Tibial artery (tissue), 4 donors: ENCODE measurements at regions not wholly inside any gene's neighbourhood (a gene's known extent, or its start where the extent isn't known, plus 50 kb on each side); places are given as distances from the start of the nearest gene placed in this dataset.

ENCODE experiments used
- DNase-seq, 2 donors: peaks; one replicate each; pipeline ENCODE4 v3.0.0-alpha.2; 2019
- H3K27ac ChIP-seq, 2 donors: fragments of 200-600 bp; sonication (generic) in 1 of 2; 1 replicate in 1 of 2; 2 replicates in 1 of 2; pipeline ENCODE4 v1.5.1; 2018 to 2019; ENCODE audit warnings: mild to moderate bottlenecking in 1 of 2
- H3K27me3 ChIP-seq, 2 donors: fragments of 200-600 bp; sonication (generic) in 1 of 2; one replicate each; pipeline versions ENCODE4 v1.5.1 to v1.6.0; 2016 to 2019
- H3K36me3 ChIP-seq, 3 donors: fragments of 200-600 bp; sonication (generic) in 2 of 3; one replicate each; pipeline ENCODE4 v1.5.1; 2016 to 2019; ENCODE audit warnings: mild to moderate bottlenecking in 2 of 3
- H3K4me1 ChIP-seq, 4 donors: fragments of 200-600 bp; sonication (generic) in 2 of 4; 1 replicate in 3 of 4; 2 replicates in 1 of 4; pipeline ENCODE4 v1.5.1; 2016 to 2019
- H3K4me3 ChIP-seq, 2 donors: fragments of 200-600 bp; sonication (generic) in 1 of 2; 1 replicate in 1 of 2; 2 replicates in 1 of 2; pipeline ENCODE4 v1.5.1; 2018 to 2019; ENCODE audit warnings: mild to moderate bottlenecking in 2 of 2
- H3K9me3 ChIP-seq, 3 donors: fragments of 200-600 bp; sonication (generic) in 1 of 3; one replicate each; pipeline ENCODE4 v1.5.1; 2016 to 2019
- CTCF ChIP-seq, 2 experiments: fragments of 200-600 bp in 1 of 2; fragments of 450-650 bp in 1 of 2; IDR thresholded peaks; one replicate each; pipeline ENCODE4 v1.5.1; 2017 to 2019; ENCODE audit warnings: antibody characterized with exemption in 2 of 2, mild to moderate bottlenecking in 1 of 2, moderate library complexity in 1 of 2
- intact Hi-C: fragments of 100-400 bp; cut with DNase I; formaldehyde crosslinking; loops from one replicate; pipeline ENCODE4 v1.15.0; 2023; ENCODE audit warnings: low total_unique reads

- no peak for DNase-seq
- Histone ChIP-seq H3K27me3 (no peaks in the 10 kb centered on the region), H3K9me3 (no peaks in the 10 kb centered on the region), H3K4me3 (no peak overlapping the region), H3K4me1 (no peaks in the 10 kb centered on the region), H3K36me3 (no peaks in the 10 kb centered on the region), H3K27ac (no peak overlapping the region)
- TF ChIP-seq CTCF (IDR thresholded peaks at IDR 0.05): no peak
- intact Hi-C loops: no loop called here
These were observed 203.9 kb upstream of the NEBL start for GRCh38 chr10:21100871-21101514.

GRCh38 chr10:21100190-21100589 lies 203.1 kb upstream of the NEBL start:
- Histone ChIP-seq H3K4me3 (no peak overlapping the region), H3K27ac (no peak overlapping the region), H3K27me3 (no peaks in the 10 kb centered on the region), H3K9me3 (no peaks in the 10 kb centered on the region), H3K36me3 (no peaks in the 10 kb centered on the region), H3K4me1 (no peaks in the 10 kb centered on the region)
- DNase-seq: no peak
- intact Hi-C loops: no loop called here
- no peak for TF ChIP-seq CTCF (IDR thresholded peaks at IDR 0.05)

- DNase-seq: no peak
- no peak for TF ChIP-seq CTCF (IDR thresholded peaks at IDR 0.05)
- intact Hi-C loops: no loop called here
- Histone ChIP-seq H3K9me3 (no peaks in the 10 kb centered on the region), H3K27ac (no peak overlapping the region), H3K4me3 (no peak overlapping the region), H3K27me3 (no peaks in the 10 kb centered on the region), H3K36me3 (no peaks in the 10 kb centered on the region), H3K4me1 (no peaks in the 10 kb centered on the region)
These were observed 202.4 kb upstream of the NEBL start for GRCh38 chr10:21099291-21100062.

GRCh38 chr10:21097926-21098355 lies 200.8 kb upstream of the NEBL start:
- no peaks in the 10 kb centered on the region for H3K36me3 ChIP-seq
- H3K27ac ChIP-seq: no peak overlapping the region
- intact Hi-C loops: no loop called here
- H3K9me3 ChIP-seq: no peaks in the 10 kb centered on the region
- H3K4me1 ChIP-seq: no peaks in the 10 kb centered on the region
- no peak for DNase-seq
- TF ChIP-seq CTCF (IDR thresholded peaks at IDR 0.05): no peak
- no peak overlapping the region for H3K4me3 ChIP-seq
- H3K27me3 ChIP-seq: no peaks in the 10 kb centered on the region

- intact Hi-C loops: no loop called here
- H3K4me1 ChIP-seq: no peaks in the 10 kb centered on the region
- no peaks in the 10 kb centered on the region for H3K27me3 ChIP-seq
- H3K27ac ChIP-seq: no peak overlapping the region
- no peak for TF ChIP-seq CTCF (IDR thresholded peaks at IDR 0.05)
- no peak for DNase-seq
- no peak overlapping the region for H3K4me3 ChIP-seq
- H3K9me3 ChIP-seq: no peaks in the 10 kb centered on the region
- H3K36me3 ChIP-seq: no peaks in the 10 kb centered on the region
These were observed 198.5 kb upstream of the NEBL start for GRCh38 chr10:21095494-21096055.
